Left colon (tissue), 2 donors: ENCODE measurements at regions not wholly inside any gene's neighbourhood (a gene's known extent, or its start where the extent isn't known, plus 50 kb on each side); places are given as distances from the start of the nearest gene placed in this dataset.
"Not testable (repeated sequence)": the region's sequence is repeated elsewhere in the genome, so short reads cannot be mapped to it uniquely, and the experiment has no call there.

Experiments
- ATAC-seq: fragments of 200-7000 bp; cut with Tn5 transposase; one replicate; pipeline ENCODE4 v1.9.1; 2020; ENCODE audit warnings: mild to moderate bottlenecking, moderate library complexity
- DNase-seq, 2 donors: peaks; one replicate each; pipeline ENCODE4 v3.0.0-alpha.2; 2020
- intact Hi-C, 2 donors: fragments of 100-400 bp; cut with DNase I in 1 of 2; cut with micrococcal nuclease in 1 of 2; formaldehyde crosslinking; loops; one replicate each; pipeline versions ENCODE4 v1.11.2 to v1.14.0; 2022; cut with DNase I, micrococcal nuclease
- donor health status: DM: no; HTN: no; CAD: no.
- donor health status: DM: yes; HTN: yes; CAD: no.

DNA sequence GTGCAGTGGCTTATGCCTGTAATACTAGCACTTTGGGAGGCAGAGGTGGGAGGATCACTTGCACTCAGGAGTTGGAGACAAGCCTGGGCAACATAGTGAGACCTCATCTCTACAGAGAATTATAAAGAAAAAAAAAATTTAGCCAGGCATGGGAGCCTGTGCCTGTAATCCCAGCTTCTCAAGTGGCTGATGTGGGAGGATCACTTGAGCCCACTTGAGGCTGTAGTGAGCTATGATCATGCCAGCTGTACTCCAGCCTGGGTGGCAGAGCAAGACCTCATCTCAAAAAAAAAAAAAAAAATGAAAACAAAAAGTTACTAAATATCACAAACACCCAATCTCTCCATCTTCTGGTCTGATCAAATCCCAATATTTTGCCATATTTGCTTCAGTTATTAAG, 142.6 kb downstream of the DAZ2 start:
- ATAC-seq, intact Hi-C loops, DNase-seq: not testable (repeated sequence)

DNA sequence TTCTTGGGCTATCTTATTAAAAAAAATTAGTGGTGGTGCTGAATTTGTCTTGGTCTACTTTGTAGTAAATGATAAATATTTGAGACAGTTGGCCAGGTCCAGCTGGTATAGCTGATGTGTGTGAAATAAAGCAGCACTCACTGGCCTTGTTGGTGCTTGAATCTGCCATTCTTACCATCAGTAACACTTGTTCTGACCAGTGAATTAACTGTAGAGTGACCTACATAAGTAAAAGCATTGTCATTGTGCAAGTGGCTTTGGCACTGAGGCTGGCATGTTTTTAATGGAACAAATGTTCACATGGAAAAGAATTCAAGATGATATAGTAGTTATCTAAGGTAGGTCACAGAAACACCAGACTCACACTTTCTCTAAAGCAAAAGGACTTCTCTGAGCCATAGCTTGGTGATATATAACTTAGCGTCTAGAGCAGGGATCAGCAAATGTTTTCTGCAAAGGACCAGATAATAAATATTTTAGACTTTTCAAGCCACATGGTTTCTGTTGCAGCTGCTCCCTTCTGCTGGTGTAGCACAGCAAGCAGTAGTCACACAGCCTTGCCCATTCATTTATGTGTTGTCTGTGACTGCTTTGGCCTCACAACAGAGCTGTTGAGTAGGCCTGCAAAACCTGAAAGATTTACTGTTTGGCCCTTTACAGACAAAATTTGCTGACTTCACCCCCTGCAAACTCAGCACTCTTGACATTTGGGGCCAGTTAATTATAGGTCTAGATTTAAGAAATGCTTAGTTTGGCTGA, 144.1 kb downstream of the DAZ2 start:
- ATAC-seq, DNase-seq, intact Hi-C loops: not testable (repeated sequence)

DNA sequence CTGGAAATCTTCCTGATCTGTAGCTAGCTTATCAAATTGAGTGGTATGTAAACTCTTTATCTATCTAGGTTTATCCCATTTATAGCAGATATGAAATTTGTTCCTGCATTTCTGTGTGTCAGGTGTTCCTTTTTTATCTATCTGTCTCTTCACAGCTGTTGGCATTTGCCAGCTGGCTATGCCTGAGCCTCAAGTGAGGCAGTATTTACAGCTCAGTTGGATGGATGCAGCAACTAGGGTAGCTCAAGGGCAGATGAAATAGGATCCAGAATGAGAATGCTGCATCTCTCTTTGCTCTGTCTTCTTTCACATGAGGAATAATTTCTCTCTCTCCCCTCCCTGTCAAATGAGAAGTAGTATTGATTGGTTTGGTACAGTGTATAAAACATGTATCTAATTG, 144.8 kb downstream of the DAZ2 start:
- intact Hi-C loops: not testable (repeated sequence)

DNA sequence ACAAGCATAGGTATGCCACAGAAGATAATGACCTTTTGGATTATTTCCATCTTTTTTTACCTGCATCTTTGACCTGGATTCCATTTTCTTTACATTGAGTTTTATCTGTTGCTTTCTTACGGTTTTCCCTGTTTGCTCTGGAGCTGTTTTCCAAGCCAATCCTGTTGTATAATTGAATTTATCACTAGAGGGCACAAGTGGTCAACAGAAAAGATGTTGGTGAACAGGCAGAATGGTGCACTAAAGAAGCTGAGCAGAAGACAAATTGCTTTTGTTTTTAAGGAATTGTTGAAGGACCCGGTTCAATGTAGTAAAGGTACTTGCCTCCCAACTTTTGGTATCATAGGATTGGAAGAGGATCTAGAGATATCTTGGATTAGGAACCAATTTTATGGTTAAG, 177.8 kb downstream of the DAZ2 start:
- intact Hi-C loops, ATAC-seq, DNase-seq: not testable (repeated sequence)

More for the DNA sequence above, 144.8 kb downstream of the DAZ2 start:
- DNase-seq, ATAC-seq: not testable (repeated sequence)

DNA sequence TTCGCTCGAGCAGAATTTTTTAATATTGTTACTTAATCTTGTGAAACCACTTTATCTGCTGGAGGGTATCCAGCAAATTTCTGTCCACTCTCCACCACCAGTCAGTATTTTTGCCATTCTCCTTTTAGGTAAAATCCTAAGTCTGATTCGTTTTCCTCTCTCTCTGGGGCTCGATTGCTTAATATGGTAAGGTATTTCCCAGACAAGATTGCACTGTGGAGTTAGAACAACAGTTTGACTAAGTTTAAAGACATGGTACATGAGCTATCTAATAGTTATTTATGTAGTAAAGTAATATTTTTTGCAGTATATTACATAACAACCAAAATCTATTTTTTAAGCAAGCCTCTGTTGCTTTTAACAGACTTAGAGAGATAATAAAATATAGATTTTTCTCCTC, 181.9 kb downstream of the DAZ2 start:
- intact Hi-C loops, ATAC-seq, DNase-seq: not testable (repeated sequence)

DNA sequence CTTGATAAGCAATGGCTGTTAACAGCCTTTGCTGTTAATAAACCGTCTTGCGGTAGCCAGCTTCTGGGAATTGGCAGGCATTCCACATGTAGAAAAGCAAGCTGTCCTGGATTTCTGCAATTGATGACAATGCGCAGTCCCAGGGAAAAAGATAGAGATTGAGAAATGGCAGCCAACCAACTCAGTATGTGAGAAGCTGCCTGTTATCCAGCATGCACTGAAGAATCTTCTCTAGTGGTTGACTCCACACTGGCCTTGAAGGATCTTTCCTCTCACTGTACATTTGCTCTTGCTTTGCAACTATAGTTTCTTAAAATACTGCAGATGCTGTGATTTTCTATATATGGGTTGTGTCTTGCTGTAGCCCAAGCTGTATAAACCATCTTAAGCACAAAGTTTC, 182.5 kb downstream of the DAZ2 start:
- ATAC-seq, DNase-seq, intact Hi-C loops: not testable (repeated sequence)

DNA sequence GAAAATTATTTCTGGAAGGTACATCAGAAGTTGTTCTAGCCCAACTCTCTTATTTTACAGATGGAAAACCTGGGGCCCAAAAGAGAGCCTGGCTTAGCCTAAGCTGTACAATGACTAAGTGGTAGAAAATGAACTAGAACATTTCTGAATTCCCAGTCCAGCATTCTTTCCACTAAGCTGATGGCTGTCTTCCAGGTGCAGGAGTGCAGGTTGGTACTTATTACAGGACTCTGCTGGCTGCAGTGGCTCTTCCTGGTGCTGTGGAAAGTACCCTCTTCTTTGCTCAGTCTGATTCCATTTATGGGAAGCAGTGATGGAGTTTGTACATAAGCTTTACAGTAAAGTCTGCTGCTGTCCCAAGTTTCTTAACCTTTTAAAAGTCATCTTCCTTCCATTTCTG, 196.6 kb downstream of the DAZ2 start:
- intact Hi-C loops, ATAC-seq: not testable (repeated sequence)

DNA sequence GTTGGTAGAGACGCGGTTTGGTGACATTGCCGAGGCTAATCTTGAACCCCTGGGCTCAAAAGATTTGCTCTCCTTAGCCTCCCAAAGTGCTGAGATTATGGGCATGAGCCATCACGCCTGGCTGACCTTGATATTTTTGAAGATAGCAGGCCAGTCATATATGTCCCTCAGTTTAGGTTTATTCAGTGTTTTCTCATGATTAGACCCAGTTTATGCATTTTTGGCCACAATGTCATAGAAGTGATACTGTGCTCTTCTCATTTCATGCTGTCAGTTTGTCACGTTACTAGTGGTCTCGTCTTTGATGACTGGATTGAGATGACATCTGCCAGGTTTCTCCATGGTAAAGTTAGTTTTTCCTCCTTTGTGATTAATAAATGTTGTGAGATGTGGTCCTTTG, 209.9 kb downstream of the DAZ2 start:
- ATAC-seq, DNase-seq, intact Hi-C loops: not testable (repeated sequence)

More for the DNA sequence above, 196.6 kb downstream of the DAZ2 start:
- DNase-seq: not testable (repeated sequence)

DNA sequence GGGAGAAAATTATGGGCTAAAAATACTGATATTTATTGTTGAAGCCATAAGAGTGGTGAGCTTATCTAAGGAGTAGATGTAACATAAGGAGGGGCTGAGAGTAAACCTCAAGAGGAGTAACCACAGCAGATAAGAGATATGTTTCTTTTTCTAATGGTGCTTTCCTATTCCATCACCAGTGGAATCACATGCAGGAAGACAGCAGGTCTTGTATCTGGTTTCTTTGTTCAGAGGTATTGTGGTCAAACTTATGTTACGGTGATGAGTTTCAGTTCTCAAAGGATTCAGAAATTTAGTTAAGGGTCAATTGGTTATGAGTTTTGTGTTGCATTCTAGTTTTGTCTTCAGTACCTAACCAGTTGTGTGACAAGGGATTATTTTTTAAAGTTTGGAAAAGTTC, 225.4 kb downstream of the DAZ2 start:
- DNase-seq, ATAC-seq, intact Hi-C loops: not testable (repeated sequence)

DNA sequence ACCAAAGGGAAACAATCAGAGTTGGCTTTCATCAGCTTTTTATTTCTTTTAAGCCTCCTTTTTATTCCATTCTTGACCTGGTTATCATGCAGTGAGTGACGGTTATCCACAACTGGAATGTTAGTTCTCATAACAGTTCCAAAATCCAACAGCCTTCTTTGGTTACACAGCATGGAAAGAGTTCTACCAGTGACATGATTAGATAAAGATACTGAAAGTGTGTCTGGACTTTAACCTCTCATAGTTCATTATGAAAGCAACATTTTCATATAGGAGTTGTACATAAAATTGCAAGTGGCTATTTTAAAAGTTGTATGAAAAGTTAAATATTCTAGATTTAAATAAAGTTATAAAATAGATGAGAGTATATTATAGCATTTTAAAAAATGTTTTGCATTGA, 225.9 kb downstream of the DAZ2 start:
- intact Hi-C loops: not testable (repeated sequence)

DNA sequence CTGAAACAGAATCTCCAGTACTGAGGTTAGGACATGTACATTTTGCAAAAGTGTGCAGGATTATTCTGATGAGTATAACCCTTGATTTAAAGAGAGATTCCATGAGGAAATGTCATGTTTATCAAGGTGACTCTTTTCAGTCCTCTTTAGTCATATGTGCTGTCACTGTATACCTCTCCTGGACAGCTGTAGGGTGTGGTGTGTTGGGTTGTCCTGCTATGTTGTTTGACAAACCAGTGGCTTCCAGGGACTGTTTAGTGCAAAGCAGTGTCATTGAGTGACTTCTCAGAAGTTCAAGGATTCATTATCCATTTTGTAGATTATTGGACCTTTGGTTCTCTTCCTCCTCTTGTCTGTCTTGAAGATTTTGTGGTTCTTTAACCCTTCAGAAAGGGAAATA, 236.3 kb downstream of the DAZ2 start:
- intact Hi-C loops, DNase-seq: not testable (repeated sequence)
- ATAC-seq: peak; percentile 61

More for the DNA sequence above, 225.9 kb downstream of the DAZ2 start:
- ATAC-seq, DNase-seq: not testable (repeated sequence)

DNA sequence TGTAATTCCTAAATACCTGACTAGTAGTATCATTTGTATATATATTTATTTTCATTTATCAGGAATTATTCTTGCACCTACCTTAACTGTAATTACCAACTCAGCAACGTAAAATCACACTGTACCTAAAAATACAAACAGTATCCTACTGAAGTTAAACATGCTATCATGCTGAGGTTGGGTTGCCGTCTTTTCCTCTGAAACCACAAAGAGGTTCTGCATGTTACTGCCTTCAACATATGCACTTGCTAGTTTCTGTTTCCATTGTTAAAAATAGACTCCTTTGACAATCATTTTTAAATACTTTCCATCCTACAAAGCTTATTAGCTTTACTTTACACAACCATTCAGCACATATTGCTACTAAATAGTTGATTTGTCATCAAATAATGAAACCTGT, 283.6 kb downstream of the DAZ2 start:
- ATAC-seq, intact Hi-C loops, DNase-seq: not testable (repeated sequence)
